NCI-H1694 (cell line): ENCODE measurements at regions not wholly inside any gene's neighbourhood (a gene's known extent, or its start where the extent isn't known, plus 50 kb on each side); places are given as distances from the start of the nearest gene placed in this dataset.
"Not testable (repeated sequence)": the region's sequence is repeated elsewhere in the genome, so short reads cannot be mapped to it uniquely, and the experiment has no call there.

ENCODE experiments used
- DNase-seq: peaks from one replicate; lab custom pipeline; 2025; lab: John Stamatoyannopoulos, UW

- DNase-seq: no peak
Observed at GRCh38 chr2:142716463-142717242, 160.8 kb upstream of the KYNU start.

GRCh38 chr2:142714600-142714999, 162.9 kb upstream of the KYNU start:
- no peak for DNase-seq

DNA sequence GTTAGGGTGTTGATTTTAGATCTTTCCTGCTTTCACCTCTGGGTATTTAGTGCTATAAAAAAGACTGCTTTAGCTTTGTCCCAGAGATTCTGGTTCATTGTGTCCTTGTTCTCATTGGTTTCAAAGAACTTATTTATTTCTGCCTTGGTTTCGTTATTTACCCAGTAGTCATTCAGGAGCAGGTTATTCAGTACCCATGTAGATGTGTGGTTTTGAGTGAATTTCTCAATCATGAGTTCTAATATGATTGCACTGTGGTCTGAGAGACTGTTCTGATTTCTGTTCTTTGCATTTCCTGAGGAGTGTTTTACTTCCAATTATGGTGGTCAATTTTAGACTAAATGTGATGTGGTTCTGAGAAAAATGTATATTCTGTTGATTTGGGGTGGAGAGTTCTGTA, 167.1 kb upstream of the KYNU start:
- no peak for DNase-seq

- DNase-seq: no peak
Observed at GRCh38 chr2:142707318-142707717, 170.1 kb upstream of the KYNU start.

- not testable (repeated sequence) for DNase-seq
Observed at GRCh38 chr2:142702397-142702796, 175.1 kb upstream of the KYNU start.

DNA sequence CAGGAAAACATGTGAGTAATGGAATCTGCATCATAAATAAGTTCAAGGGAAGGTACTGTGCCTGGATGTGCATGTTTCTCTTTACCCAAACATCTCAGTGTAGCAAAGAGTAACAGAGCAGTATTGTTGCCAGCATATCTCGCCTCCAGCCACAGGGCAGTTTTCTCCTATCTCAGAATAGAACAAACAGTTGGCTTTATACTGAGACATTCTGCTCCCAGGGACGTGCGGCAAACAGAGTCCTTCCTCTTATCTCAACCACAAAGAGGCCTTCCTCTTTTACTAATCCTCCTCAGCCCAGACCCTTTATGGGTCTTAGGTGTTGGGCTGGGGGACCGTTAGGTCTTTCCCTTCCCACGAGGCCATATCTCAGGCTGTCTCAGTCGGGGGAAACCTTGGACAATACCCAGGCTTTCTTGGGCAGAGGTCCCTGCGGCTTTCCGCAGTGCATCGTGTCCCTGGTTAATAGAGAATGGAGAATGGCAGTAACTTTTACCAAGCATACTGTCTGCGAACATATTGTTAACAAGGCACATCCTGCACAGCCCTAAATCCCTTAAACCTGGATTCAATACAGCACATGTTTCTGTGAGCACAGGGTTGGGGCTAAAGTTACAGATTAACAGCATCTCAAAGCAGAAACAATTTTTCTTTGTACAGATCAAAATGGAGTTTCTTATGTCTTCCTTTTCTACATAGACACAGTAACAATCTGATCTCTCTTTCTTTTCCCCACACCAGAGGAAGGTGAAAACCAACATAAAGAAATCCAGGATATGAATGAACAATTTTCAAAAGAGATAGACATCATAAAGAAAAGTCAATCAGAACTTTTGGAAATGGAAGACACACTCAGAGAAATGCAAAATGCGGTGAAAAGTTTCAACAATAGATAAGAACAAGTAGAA, 181.9 kb upstream of the KYNU start:
- DNase-seq: not testable (repeated sequence)

DNA sequence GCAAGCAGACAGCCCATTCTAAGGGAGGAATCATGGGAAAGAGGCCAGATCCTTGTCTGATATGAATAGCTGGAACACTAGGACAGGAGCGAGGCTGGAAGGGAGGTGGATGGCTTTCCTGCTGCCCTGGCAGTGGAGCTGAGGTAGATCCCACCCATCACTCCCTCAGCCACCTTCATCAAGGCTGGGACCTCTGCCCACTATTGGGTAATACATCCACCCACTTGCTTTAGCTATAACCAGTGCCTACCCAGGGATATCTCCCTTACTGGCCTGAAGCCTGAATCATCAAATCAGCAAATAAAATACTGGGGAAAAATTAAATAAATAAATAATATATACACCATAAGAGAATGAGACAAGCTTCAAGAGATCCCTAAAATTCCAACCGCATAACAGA, 183.2 kb upstream of the KYNU start:
- no peak for DNase-seq

- DNase-seq: no peak
Observed at GRCh38 chr2:142693171-142693950, 184.1 kb upstream of the KYNU start.

DNA sequence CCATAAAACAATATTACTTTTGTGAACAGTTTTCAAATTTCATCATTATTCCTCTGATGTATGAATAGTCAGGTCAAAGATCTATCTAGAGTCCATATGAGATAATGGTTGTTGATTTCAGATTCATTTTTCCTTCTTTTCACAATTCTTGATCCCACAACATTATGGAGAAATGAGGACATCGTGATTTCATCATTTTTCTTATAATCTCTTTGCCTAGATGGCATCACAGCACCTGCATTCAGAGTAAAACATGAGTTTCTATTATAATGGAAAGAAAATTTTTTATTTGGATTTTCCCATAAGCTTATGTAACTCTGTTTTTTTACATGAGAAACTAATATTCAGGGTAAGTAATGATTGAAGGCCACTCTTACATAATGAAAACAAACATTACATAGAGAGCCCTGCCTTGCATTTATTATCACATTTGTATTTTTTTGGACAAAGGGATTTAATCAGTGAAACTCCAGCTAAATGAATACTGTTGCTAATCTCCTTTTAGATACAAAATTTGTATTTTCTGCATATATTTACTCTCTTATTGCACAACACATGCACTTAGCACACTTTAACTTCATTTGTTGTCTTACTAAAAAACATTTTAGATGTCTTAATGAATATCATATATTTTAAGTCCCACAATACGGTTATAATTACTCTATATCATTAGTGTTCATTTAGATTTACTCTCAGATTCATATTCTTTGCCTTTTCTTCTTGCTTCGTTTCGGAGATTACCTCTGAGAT, 188.4 kb upstream of the KYNU start:
- no peak for DNase-seq

GRCh38 chr2:142687509-142687908, 190.0 kb upstream of the KYNU start:
- DNase-seq: no peak

DNA sequence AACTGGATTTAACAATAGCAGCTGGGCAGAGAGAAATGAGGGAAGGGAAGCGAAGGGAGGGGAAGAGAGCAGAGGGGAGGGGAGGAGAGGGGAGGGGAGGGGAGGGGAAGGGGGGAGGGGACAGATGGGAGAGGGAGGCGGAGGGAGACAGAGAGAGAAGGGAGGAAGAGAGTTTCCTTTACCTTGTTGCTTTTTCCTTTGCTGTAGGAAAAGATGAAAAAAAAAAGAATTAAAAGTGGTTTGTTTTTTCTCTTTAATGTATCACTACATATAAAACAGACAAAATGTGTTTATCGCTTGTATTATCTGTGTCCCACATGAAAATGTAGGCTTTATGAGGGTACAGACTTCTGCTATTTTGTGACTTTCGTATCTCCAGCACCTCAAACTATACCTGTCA, 190.4 kb upstream of the KYNU start:
- DNase-seq: no peak

- no peak for DNase-seq
Observed at GRCh38 chr2:142684667-142685066, 192.8 kb upstream of the KYNU start.

GRCh38 chr2:142682528-142682927, 194.9 kb upstream of the KYNU start:
- DNase-seq: no peak

DNA sequence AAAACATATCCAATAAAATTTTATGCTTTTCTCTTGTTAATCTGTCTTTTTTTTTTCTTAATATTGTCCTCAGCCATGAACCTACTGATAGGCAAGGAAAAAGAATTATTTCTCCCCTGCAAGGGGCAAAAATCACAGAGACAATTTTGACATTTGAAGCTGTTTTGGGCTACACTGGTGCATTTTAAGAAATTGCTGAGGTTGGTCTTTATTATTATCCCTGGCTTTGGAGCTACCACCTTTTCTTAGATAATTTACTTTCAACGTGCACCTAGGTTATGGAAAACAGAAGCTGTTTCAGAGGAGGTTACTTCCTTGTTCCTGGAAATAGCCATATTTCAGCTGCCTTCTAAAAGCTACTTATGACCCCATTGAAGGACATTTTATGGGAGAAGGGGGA, 195.5 kb upstream of the KYNU start:
- no peak for DNase-seq

GRCh38 chr2:142678164-142678563, 199.3 kb upstream of the KYNU start:
- no peak for DNase-seq

DNA sequence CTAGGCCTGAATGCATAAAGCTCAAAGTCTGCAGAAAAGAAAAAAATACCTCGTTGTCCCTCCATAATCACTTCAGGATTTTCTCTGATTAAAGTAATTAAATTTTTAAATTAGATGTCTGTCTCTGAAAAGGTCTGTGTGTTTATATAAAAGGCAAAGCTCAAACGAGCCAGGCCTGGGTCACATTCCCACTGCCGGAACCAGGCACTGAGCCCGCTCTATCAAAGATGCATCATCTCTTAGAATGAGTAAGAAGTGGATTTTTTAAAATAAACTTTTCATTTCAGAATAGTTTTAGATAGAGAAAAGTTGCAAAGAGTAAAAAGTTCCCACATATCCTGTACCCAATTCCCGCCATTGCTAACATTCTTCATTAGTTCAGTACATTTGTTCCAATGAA, 202.1 kb upstream of the KYNU start:
- DNase-seq: no peak

GRCh38 chr2:142673836-142674235, 203.6 kb upstream of the KYNU start:
- no peak for DNase-seq

GRCh38 chr2:142672698-142673097, 204.8 kb upstream of the KYNU start:
- DNase-seq: no peak

DNA sequence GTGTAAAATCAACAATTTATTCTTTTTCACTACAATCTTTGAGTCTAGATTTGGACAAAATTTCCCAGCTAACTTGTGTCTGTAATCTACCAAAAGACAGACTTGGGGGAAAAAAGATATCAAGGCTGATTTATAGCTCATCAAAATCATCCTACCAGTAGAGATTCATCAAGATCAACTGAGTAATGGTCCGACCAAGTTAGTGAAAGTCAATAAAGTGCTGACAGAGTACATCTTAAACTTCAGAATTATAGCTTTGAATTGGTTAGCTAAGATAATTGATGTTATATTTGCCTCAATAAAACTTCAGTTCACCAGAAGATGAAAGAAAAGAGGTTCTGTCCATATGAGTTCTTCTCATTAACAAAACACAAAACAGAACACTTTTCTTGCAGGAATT, 207.1 kb upstream of the KYNU start:
- DNase-seq: no peak

DNA sequence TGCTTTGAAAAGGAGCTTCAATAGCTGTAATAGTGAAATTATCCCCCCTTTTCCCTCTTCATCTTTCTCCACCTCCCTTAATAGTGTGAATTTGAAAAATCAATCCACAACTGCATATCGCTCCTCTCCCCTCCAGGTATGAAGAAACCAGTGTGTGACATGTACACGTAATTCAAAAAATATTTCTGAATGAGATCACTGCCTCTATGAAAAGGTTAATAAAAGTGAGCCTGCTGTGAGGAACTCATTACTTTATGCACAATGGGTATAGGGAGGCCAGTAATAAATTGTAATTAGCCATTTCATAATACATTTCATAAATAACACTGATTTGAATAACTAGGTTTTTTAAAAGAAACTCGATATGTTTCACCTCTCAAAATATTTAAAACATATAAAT, 209.0 kb upstream of the KYNU start:
- no peak for DNase-seq

DNA sequence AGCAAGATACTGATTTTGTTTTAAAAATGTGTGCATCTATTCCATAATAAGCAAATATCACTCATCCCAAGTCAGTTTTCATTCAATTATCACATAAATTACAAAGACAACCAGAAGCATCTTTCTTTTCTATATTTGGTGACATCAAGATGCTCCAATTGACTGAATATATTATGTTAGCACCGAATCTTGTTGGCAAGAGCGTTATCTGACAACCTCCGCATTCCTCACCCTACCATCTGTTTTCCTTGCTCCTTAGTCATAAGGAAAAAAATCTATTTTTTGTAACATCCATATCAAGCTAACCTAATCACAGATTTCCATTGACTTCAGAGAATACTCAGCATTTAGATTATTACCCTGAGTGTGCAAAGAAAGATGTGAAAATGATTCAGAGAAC, 212.2 kb upstream of the KYNU start:
- no peak for DNase-seq

DNA sequence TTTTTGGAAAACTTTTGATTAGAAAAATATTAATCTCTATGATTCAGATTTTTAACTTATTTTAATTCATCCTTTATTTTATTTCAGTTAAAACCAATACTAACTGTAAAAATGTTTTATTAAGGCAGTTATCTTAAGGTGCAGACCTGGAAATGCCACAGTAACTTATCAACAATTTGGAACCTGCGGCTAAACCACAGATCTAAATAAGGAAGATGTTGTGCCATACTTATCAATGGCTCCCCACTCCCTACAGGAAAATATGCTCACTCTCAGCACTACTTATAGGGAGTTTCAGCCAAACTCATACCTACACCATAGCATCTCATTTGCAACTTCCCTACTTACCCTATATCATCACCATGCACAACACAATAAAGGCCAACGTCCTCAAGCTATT, 226.9 kb upstream of the KYNU start:
- DNase-seq: no peak
